ENCODE measurements at regions not wholly inside any gene's neighbourhood (a gene's known extent, or its start where the extent isn't known, plus 50 kb on each side); places are given as distances from the start of the nearest gene placed in this dataset.

DNA sequence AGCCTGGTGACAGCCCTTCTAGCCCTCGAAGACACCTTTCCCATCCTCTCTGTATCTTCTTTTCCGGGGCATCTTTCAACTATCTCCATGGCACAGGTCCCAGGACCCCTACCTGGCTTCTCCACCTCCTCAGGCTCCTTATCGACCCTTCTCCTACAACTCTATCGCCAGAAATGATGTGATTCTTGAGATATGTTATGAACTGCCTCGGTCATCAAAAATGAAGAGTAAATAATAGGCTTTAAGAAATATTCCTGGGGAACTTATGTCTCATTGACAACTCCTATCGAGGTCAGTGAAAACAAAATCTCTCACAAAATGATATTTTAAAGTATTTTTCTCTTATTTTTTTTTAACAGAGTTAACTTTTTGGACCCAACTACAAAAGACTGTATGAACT, 405.5 kb upstream of the SHH start:
- no peak for TF ChIP-seq CEBPB (IDR thresholded peaks at IDR 0.05; ENCODE audit: low read depth, low read length)
- TF ChIP-seq, protein P1, sequence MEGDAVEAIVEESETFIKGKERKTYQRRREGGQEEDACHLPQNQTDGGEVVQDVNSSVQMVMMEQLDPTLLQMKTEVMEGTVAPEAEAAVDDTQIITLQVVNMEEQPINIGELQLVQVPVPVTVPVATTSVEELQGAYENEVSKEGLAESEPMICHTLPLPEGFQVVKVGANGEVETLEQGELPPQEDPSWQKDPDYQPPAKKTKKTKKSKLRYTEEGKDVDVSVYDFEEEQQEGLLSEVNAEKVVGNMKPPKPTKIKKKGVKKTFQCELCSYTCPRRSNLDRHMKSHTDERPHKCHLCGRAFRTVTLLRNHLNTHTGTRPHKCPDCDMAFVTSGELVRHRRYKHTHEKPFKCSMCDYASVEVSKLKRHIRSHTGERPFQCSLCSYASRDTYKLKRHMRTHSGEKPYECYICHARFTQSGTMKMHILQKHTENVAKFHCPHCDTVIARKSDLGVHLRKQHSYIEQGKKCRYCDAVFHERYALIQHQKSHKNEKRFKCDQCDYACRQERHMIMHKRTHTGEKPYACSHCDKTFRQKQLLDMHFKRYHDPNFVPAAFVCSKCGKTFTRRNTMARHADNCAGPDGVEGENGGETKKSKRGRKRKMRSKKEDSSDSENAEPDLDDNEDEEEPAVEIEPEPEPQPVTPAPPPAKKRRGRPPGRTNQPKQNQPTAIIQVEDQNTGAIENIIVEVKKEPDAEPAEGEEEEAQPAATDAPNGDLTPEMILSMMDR (conservative IDR thresholded peaks at IDR 0.05; ENCODE audit: low read depth, low read length), result no peak
- no peak for TF ChIP-seq POLR2A (IDR thresholded peaks at IDR 0.05; ENCODE audit: low read depth, low read length)
- TF ChIP-seq MAFK (IDR thresholded peaks at IDR 0.05; ENCODE audit: low read depth, low read length), result no peak
- no peak for TF ChIP-seq RAD21 (IDR thresholded peaks at IDR 0.05; ENCODE audit: low read length)
- no peak for TF ChIP-seq RFX5 (IDR thresholded peaks at IDR 0.05; ENCODE audit: low read depth, low read length)
- TF ChIP-seq RCOR1 (IDR thresholded peaks at IDR 0.05; ENCODE audit: insufficient replicate concordance, low read length), result no peak
- no peak for TF ChIP-seq MXI1 (IDR thresholded peaks at IDR 0.05; ENCODE audit: borderline replicate concordance, low read depth, low read length)
- TF ChIP-seq, protein P2, sequence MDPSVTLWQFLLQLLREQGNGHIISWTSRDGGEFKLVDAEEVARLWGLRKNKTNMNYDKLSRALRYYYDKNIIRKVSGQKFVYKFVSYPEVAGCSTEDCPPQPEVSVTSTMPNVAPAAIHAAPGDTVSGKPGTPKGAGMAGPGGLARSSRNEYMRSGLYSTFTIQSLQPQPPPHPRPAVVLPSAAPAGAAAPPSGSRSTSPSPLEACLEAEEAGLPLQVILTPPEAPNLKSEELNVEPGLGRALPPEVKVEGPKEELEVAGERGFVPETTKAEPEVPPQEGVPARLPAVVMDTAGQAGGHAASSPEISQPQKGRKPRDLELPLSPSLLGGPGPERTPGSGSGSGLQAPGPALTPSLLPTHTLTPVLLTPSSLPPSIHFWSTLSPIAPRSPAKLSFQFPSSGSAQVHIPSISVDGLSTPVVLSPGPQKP (IDR thresholded peaks at IDR 0.05; ENCODE audit: borderline replicate concordance, low read depth, low read length), result no peak
- no peak for TF ChIP-seq SMC3 (IDR thresholded peaks at IDR 0.05; ENCODE audit: low read depth, low read length)
- no peak for TF ChIP-seq NFE2L2 (IDR thresholded peaks at IDR 0.05; ENCODE audit: low read depth, low read length)
- TF ChIP-seq USF2 (IDR thresholded peaks at IDR 0.05; ENCODE audit: low read depth, low read length), result no peak
